ENCODE measurements at regions not wholly inside any gene's neighbourhood (a gene's known extent, or its start where the extent isn't known, plus 50 kb on each side); places are given as distances from the start of the nearest gene placed in this dataset.

DNA sequence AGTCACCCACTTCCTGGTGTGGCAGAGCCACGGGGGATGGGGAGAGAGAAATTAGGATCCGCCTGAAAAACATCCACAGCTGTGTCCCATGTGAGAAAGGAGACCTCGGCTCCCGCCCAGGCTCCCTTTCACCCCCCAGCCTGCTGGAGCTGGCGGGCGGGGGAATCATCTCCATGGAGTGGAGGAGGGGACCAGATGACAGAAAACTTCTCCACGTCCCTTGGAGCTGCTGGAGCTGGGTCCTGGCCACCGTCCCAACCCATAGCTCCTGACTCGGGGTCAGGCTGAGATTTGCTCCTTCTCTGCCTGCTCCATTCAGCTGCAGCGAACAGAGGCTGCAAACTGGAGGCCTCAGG, 113.8 kb downstream of the CEBPB start:
- ATAC-seq (ENCODE audit: low read depth) = no peak
- Mint-ChIP-seq H3K9me3 (no peaks in the 10 kb centered on the region), H3K4me1 (no peaks in the 10 kb centered on the region), H3K36me3 (ENCODE audit: low read depth) (no peaks in the 10 kb centered on the region), H3K27me3 (peaks cover 3% of the 10 kb centered on the region), H3K4me3 (no peak overlapping the region), H3K27ac (no peak overlapping the region)
- TF ChIP-seq, protein P1, sequence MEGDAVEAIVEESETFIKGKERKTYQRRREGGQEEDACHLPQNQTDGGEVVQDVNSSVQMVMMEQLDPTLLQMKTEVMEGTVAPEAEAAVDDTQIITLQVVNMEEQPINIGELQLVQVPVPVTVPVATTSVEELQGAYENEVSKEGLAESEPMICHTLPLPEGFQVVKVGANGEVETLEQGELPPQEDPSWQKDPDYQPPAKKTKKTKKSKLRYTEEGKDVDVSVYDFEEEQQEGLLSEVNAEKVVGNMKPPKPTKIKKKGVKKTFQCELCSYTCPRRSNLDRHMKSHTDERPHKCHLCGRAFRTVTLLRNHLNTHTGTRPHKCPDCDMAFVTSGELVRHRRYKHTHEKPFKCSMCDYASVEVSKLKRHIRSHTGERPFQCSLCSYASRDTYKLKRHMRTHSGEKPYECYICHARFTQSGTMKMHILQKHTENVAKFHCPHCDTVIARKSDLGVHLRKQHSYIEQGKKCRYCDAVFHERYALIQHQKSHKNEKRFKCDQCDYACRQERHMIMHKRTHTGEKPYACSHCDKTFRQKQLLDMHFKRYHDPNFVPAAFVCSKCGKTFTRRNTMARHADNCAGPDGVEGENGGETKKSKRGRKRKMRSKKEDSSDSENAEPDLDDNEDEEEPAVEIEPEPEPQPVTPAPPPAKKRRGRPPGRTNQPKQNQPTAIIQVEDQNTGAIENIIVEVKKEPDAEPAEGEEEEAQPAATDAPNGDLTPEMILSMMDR (IDR thresholded peaks at IDR 0.05) = no peak
- intact Hi-C loops (cut with micrococcal nuclease) = no loop called here
- CTCF ChIA-PET = interaction anchor here (0.6 kb wide), 1 partner anchor 97 kb away, joined by 3 read pairs; no protein-coding TSS in a partner anchor
- POLR2A ChIA-PET = no interaction called here
- DNase-seq = no peak

DNA sequence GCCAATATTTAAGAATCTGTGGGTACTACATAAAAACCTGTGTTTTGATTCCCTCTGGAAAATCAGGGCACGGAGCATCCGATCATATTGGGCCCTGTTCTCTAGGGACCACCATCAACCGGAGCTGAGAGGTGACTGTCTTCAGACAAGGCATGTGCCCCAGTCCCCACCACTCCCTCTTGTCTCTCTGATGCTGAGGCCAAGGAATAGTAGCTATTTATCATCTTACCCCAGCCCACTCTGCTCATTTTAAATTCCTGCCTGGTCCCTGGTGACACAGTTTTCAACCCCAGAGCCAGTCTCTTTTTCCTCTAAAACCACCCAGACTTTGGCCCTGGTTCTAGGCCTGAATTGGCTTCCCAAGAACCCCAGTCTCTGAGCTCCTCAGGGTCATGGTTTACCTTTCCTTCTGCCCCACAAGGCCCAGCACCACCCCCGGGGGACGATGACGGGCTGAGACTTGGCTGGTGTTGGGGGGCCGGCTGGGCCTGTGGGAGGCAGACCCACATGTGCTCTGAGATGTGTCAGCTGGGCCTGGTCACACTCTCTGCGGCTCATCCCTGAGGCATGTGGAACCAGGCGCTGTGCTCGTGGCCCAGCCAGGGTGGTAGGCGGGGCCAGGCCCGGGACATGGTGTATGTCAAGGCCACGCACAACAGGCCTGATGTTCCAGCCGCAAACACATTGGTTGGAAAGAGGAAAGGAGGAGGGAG, 114.4 kb downstream of the CEBPB start:
- no peaks in the 10 kb centered on the region for H3K9me3 Mint-ChIP-seq
- DNase-seq = no peak
- H3K27ac Mint-ChIP-seq = no peak overlapping the region
- intact Hi-C loops (cut with micrococcal nuclease) = no loop called here
- H3K4me3 Mint-ChIP-seq = no peak overlapping the region
- H3K4me1 Mint-ChIP-seq = no peaks in the 10 kb centered on the region
- no peak for ATAC-seq (ENCODE audit: low read depth)
- ChIA-PET POLR2A (no interaction called here), CTCF (interaction anchor here (0.6 kb wide), 1 partner anchor 98 kb away, joined by 3 read pairs; no protein-coding TSS in a partner anchor)
- TF ChIP-seq, protein P1 (IDR thresholded peaks at IDR 0.05) = no peak
- no peaks in the 10 kb centered on the region for H3K36me3 Mint-ChIP-seq (ENCODE audit: low read depth)
- no peaks in the 10 kb centered on the region for H3K27me3 Mint-ChIP-seq

DNA sequence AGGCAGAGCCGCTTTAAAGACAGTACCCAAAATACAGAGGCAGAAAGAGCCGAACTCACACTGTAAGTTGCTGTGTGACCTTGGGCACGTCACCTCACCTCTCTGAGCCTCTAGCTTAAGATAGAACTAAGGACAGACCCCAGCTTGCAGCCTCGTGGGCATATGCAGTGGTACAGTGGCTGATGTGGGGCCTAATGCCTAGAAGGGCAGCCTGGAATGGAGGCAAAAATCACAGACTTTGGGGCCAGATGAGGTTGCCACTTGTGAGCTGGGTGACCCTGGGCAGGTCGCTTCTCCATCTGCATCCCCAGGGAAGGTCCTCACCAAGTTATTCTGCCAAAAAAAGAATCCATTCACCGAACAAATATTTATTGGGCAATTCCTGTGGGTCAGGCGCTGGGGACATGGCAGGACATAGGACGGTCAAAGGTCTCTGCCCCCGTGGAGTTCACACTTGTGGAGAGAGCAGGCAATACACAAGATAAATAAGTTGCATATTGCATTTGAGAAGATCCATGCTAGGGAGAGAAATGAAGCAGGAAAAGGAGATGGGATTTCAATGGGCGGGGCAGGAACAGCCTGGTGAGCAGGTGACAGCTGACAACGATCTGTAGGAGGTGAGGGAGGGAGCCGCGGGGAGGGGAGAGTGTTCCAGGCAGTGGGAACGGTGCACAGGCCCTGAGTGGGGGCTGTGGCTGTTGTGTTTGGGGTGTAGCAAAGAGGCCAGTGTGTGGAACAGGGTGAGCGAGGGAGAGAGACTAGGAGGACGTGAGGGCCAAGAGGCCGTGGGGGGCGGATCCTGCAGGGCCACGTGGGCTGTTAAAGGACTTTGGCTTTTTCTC, 115.2 kb downstream of the CEBPB start:
- H3K27ac Mint-ChIP-seq = no peak overlapping the region

DNA sequence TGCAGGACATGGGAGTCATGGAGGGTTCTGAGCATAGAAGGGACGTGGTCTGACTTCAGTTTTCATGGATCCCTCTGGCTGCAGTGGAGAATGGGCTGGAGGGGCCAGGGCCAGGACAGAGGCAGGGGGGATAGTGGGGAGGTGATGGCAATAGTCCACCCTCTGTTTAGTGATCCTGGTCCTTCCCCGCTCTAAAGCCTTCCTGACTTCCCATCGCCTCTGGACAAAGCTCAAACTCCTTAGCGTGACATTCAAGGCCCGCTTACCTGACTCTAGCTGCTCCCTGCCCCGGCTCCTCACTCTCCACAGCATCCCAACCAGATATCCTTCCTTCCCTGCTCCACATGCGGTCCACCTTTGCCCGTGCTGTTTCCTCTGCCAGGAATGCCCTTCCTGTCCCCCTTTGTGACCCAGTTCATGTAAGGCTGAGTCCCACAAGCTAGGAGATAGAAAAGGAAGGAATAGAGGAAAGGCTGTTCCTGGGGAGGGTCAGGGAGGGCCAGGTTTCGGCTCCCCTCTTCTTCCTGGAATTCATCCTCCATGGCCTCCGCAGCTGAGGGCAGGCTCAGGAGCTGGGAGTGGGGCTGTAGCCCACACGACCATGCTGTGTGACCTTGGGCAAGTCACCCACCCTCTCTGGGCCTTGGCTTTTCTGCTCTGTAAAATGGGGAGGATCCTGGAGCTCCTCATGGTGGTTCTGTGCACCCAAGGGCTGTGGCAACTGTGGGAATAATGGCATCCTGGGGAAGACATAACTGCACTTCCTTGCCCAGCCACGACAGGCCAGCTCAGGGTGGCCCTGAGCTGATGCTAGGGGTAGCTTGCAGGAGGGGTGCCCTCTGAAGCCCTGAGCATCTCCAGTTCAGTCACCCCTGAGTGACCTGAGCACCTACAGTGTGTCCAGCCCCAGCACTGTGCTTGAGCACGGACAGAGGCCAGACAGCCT, 116.1 kb downstream of the CEBPB start:
- TF ChIP-seq, protein P1 (IDR thresholded peaks at IDR 0.05) = no peak
- H3K4me3 Mint-ChIP-seq = no peak overlapping the region
- ChIA-PET POLR2A (no interaction called here), CTCF (no interaction called here)
- no peak for ATAC-seq (ENCODE audit: low read depth)
- no peaks in the 10 kb centered on the region for H3K27me3 Mint-ChIP-seq
- H3K4me1 Mint-ChIP-seq = no peaks in the 10 kb centered on the region
- H3K36me3 Mint-ChIP-seq (ENCODE audit: low read depth) = no peaks in the 10 kb centered on the region
- intact Hi-C loops (cut with micrococcal nuclease) = no loop called here
- no peak for DNase-seq
- H3K9me3 Mint-ChIP-seq = no peaks in the 10 kb centered on the region
- no peak overlapping the region for H3K27ac Mint-ChIP-seq

More for the DNA sequence above, 115.2 kb downstream of the CEBPB start:
- no peaks in the 10 kb centered on the region for H3K4me1 Mint-ChIP-seq
- ATAC-seq (ENCODE audit: low read depth) (no peak), DNase-seq (no peak)
- CTCF ChIA-PET = no interaction called here
- H3K9me3 Mint-ChIP-seq = no peaks in the 10 kb centered on the region
- H3K27me3 Mint-ChIP-seq = no peaks in the 10 kb centered on the region
- TF ChIP-seq, protein P1 (IDR thresholded peaks at IDR 0.05) = no peak
- H3K36me3 Mint-ChIP-seq (ENCODE audit: low read depth) = no peaks in the 10 kb centered on the region
- intact Hi-C loops (cut with micrococcal nuclease) = no loop called here
- POLR2A ChIA-PET = no interaction called here
- no peak overlapping the region for H3K4me3 Mint-ChIP-seq

Measured in activated B cell treated with CpG ODN at 0.5 μM for 24 hours (primary cell).